ENCODE measurements at regions not wholly inside any gene's neighbourhood (a gene's known extent, or its start where the extent isn't known, plus 50 kb on each side); places are given as distances from the start of the nearest gene placed in this dataset.

DNA sequence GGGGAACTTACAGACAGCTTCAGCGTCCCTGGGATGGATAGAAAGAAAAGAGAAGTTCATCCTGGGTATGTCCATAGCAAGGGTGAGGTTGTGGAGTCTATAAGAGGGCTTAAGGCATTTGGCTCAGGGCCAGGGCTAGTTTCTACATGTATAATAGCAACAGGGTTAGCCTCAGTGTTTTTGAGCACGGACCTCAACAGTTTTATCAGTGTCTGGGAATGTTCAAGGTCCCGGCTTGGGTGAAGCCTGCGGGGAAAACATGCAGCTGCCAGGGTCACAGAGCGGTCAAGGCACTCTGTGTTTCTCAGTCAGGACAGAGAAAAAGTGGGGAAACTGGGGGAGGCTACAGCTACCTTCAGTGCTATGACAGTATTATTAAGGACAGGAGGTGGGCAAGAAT is 427.7 kb upstream of the HS6ST1 start:
- TF ChIP-seq, protein P1, sequence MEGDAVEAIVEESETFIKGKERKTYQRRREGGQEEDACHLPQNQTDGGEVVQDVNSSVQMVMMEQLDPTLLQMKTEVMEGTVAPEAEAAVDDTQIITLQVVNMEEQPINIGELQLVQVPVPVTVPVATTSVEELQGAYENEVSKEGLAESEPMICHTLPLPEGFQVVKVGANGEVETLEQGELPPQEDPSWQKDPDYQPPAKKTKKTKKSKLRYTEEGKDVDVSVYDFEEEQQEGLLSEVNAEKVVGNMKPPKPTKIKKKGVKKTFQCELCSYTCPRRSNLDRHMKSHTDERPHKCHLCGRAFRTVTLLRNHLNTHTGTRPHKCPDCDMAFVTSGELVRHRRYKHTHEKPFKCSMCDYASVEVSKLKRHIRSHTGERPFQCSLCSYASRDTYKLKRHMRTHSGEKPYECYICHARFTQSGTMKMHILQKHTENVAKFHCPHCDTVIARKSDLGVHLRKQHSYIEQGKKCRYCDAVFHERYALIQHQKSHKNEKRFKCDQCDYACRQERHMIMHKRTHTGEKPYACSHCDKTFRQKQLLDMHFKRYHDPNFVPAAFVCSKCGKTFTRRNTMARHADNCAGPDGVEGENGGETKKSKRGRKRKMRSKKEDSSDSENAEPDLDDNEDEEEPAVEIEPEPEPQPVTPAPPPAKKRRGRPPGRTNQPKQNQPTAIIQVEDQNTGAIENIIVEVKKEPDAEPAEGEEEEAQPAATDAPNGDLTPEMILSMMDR (IDR thresholded peaks at IDR 0.05), result no peak
- TF ChIP-seq POLR2A (IDR thresholded peaks at IDR 0.05) (no peak), EP300 (IDR thresholded peaks at IDR 0.05) (no peak)
